ENCODE measurements at regions not wholly inside any gene's neighbourhood (a gene's known extent, or its start where the extent isn't known, plus 50 kb on each side); places are given as distances from the start of the nearest gene placed in this dataset.
"Not testable (repeated sequence)": the region's sequence is repeated elsewhere in the genome, so short reads cannot be mapped to it uniquely, and the experiment has no call there.

GRCh38 chr10:29363930-29364329 is 75.1 kb downstream of the LYZL1 start:
- not testable (repeated sequence) for DNase-seq

GRCh38 chr10:29366206-29366605 is 77.3 kb downstream of the LYZL1 start:
- DNase-seq = not testable (repeated sequence)

- no peak for DNase-seq
Observed at GRCh38 chr10:29369419-29369818, 80.5 kb downstream of the LYZL1 start.

- DNase-seq = peak; percentile 92
Observed at GRCh38 chr10:29370097-29371092, 81.5 kb downstream of the LYZL1 start.

GRCh38 chr10:29372920-29373319 is 84.0 kb downstream of the LYZL1 start:
- no peak for DNase-seq

GRCh38 chr10:29374162-29374561 is 85.3 kb downstream of the LYZL1 start:
- DNase-seq = no peak

- DNase-seq = no peak
Observed at GRCh38 chr10:29375888-29376287, 87.0 kb downstream of the LYZL1 start.

GRCh38 chr10:29377333-29377961 is 88.6 kb downstream of the LYZL1 start:
- no peak for DNase-seq

- peak; percentile 64 for DNase-seq
Observed at GRCh38 chr10:29378106-29378505, 89.2 kb downstream of the LYZL1 start.

- no peak for DNase-seq
Observed at GRCh38 chr10:29379208-29379607, 90.3 kb downstream of the LYZL1 start.

GRCh38 chr10:29379777-29380598 is 91.1 kb downstream of the LYZL1 start:
- not testable (repeated sequence) for DNase-seq

GRCh38 chr10:29380599-29381511 is 92.0 kb downstream of the LYZL1 start:
- not testable (repeated sequence) for DNase-seq

- DNase-seq = no peak
Observed at GRCh38 chr10:29386342-29386999, 97.6 kb downstream of the LYZL1 start.

GRCh38 chr10:29387269-29387668 is 98.4 kb downstream of the LYZL1 start:
- DNase-seq = no peak

GRCh38 chr10:29388112-29388511 is 99.2 kb downstream of the LYZL1 start:
- DNase-seq = not testable (repeated sequence)

- DNase-seq = no peak
Observed at GRCh38 chr10:29389493-29389892, 100.6 kb downstream of the LYZL1 start.

GRCh38 chr10:29389935-29390334 is 101.1 kb downstream of the LYZL1 start:
- DNase-seq = no peak

GRCh38 chr10:29392376-29393021 is 103.6 kb downstream of the LYZL1 start:
- DNase-seq = peak; percentile 70

- peak; percentile 63 for DNase-seq
Observed at GRCh38 chr10:29394321-29394932, 105.6 kb downstream of the LYZL1 start.

GRCh38 chr10:29395409-29395808 is 106.5 kb downstream of the LYZL1 start:
- no peak for DNase-seq

All from islet precursor cell (in vitro differentiated cells).